Endothelial cell of umbilical vein (primary cell): ENCODE measurements at regions not wholly inside any gene's neighbourhood (a gene's known extent, or its start where the extent isn't known, plus 50 kb on each side); places are given as distances from the start of the nearest gene placed in this dataset.

Experiments
- BruUV-seq: library from RNA; stranded (reverse); fragments of 400-500 nt; replicated peaks from 2 replicates; lab custom pipeline; 2021; lab: Mats Ljungman, UMichigan
- CTCF ChIA-PET: fragments of 300-600, 350-600 bp; sonication (Branson Sonifier 250); formaldehyde crosslinking; loops from one replicate; lab custom pipeline; 2021; ENCODE audit warnings: antibody characterized with exemption, inconsistent platforms; lab: Charles Lee
- POLR2A ChIA-PET: fragments of 300-600, 350-600 bp; sonication (Branson Sonifier 250); formaldehyde crosslinking; loops from one replicate; lab custom pipeline; 2021; ENCODE audit warnings: antibody characterized with exemption, inconsistent platforms; lab: Charles Lee
- DNase-seq: peaks from one replicate; pipeline ENCODE4 v3.0.0-alpha.2; 2011; ENCODE audit warnings: low read depth, low spot score
- FAIRE-seq: peaks from 2 replicates; lab custom pipeline; 2011; peaks lifted over from hg19 to GRCh38; lab: Jason Lieb, UNC
- H2AFZ ChIP-seq: 2 replicates; pipeline ENCODE4 v1.6.0; 2012; ENCODE audit warnings: low read depth, low read length, control low read depth, inconsistent platforms
- H3K27ac ChIP-seq: 2 replicates; pipeline ENCODE4 v1.5.1; 2011; ENCODE audit warnings: low read depth, mild to moderate bottlenecking, control low read depth, low read length, moderate library complexity; ENCODE audit not compliant: insufficient read depth
- H3K27me3 ChIP-seq, 2 experiments: 2 replicates each; pipeline versions ENCODE4 v1.6.0 to v1.6.1; 2011; ENCODE audit warnings: low read length in 2 of 2, mixed read lengths in 1 of 2; ENCODE audit not compliant: control insufficient read depth in 2 of 2, insufficient read depth in 2 of 2
- H3K36me3 ChIP-seq, 2 experiments: 2 replicates in 1 of 2; 3 replicates in 1 of 2; pipeline ENCODE4 v1.5.1; 2011; ENCODE audit warnings: low read length in 2 of 2, mild to moderate bottlenecking in 1 of 2, moderate library complexity in 1 of 2; ENCODE audit not compliant: control insufficient read depth in 2 of 2, insufficient read depth in 2 of 2; ENCODE audit errors: extremely low read depth in 1 of 2
- H3K4me1 ChIP-seq: 3 replicates; pipeline ENCODE4 v1.5.1; 2011; ENCODE audit warnings: mild to moderate bottlenecking, low read length; ENCODE audit not compliant: control insufficient read depth, insufficient read depth; ENCODE audit errors: extremely low read depth
- H3K4me2 ChIP-seq: 2 replicates; pipeline ENCODE4 v1.6.1; 2011; ENCODE audit warnings: low read length, control low read depth, mixed read lengths; ENCODE audit not compliant: insufficient read depth
- H3K4me3 ChIP-seq, 3 experiments: fragments of 200-600 bp in 1 of 3; sonication (generic), shearing (Covaris generic) in 1 of 3; replicated peaks in 1 of 3; 2 replicates each; pipeline ENCODE4 v1.5.1; 2011 to 2016; ENCODE audit warnings: control low read depth in 3 of 3, low read length in 3 of 3, mild to moderate bottlenecking in 2 of 3, inconsistent platforms in 1 of 3, low read depth in 1 of 3, moderate library complexity in 1 of 3; ENCODE audit not compliant: insufficient read depth in 1 of 3
- H3K79me2 ChIP-seq: 2 replicates; pipeline ENCODE4 v1.6.0; 2012; ENCODE audit warnings: low read length, inconsistent platforms; ENCODE audit not compliant: control insufficient read depth, insufficient read depth
- H3K9ac ChIP-seq: replicated peaks from 2 replicates; pipeline ENCODE3; 2011; ENCODE audit warnings: low read length, control low read depth; ENCODE audit not compliant: insufficient read depth; ENCODE audit errors: extremely low read depth
- H3K9me1 ChIP-seq: replicated peaks from 3 replicates; pipeline ENCODE4 v1.6.0; 2011; ENCODE audit warnings: mild to moderate bottlenecking, low read length; ENCODE audit not compliant: control insufficient read depth, insufficient read depth; ENCODE audit errors: extremely low read depth
- H3K9me3 ChIP-seq: replicated peaks from 2 replicates; pipeline ENCODE4 v1.5.1; 2012; ENCODE audit warnings: low read length, inconsistent platforms; ENCODE audit not compliant: control insufficient read depth, insufficient read depth
- H4K20me1 ChIP-seq: replicated peaks from 2 replicates; pipeline ENCODE3; 2011; ENCODE audit warnings: mild to moderate bottlenecking, low read length; ENCODE audit not compliant: control insufficient read depth, insufficient read depth; ENCODE audit errors: extremely low read depth
- CTCF ChIP-seq, 2 donors: IDR thresholded peaks; 1 replicate in 1 of 2; 2 replicates in 1 of 2; pipeline ENCODE4 v1.5.1; 2011; ENCODE audit warnings: low read length in 2 of 2, mild to moderate bottlenecking in 2 of 2, moderate library complexity in 2 of 2, control low read depth in 1 of 2, inconsistent platforms in 1 of 2, low read depth in 1 of 2; ENCODE audit not compliant: insufficient read depth in 1 of 2; ENCODE audit errors: extremely low read depth in 1 of 2
- EZH2 ChIP-seq: IDR thresholded peaks from 2 replicates; pipeline ENCODE4 v1.6.1; 2012; ENCODE audit warnings: borderline replicate concordance, low read depth, mild to moderate bottlenecking, moderate library complexity, low read length, inconsistent platforms; ENCODE audit not compliant: severe bottlenecking
- FOS ChIP-seq: IDR thresholded peaks from 2 replicates; pipeline ENCODE4 v1.6.1; 2011; ENCODE audit warnings: mild to moderate bottlenecking, low read length, moderate library complexity, borderline replicate concordance; ENCODE audit not compliant: insufficient read depth
- GATA2 ChIP-seq: IDR thresholded peaks from 2 replicates; pipeline ENCODE4 v1.7.0; 2011; ENCODE audit warnings: low read depth, mild to moderate bottlenecking, moderate library complexity, mixed read lengths, low read length; ENCODE audit not compliant: insufficient read length, insufficient read depth
- JUN ChIP-seq: IDR thresholded peaks from 2 replicates; pipeline ENCODE4 v1.6.1; 2011; ENCODE audit warnings: borderline replicate concordance, low read depth; ENCODE audit not compliant: insufficient read length, insufficient read depth
- MAX ChIP-seq: IDR thresholded peaks from 2 replicates; pipeline ENCODE4 v1.6.1; 2011; ENCODE audit not compliant: insufficient read depth, insufficient read length
- MYC ChIP-seq: IDR thresholded peaks from one replicate; pipeline ENCODE4 v1.6.1; 2011; ENCODE audit warnings: mild to moderate bottlenecking, low read depth, low read length
- POLR2A ChIP-seq: IDR thresholded peaks from 2 replicates; pipeline ENCODE4 v1.6.1; 2012; ENCODE audit warnings: low read depth, mild to moderate bottlenecking, control low read depth, low read length
- POLR2AphosphoS5 ChIP-seq: IDR thresholded peaks from 2 replicates; pipeline ENCODE4 v1.6.1; 2012; ENCODE audit warnings: low read depth, mild to moderate bottlenecking, control low read depth, low read length, moderate library complexity; ENCODE audit not compliant: insufficient read depth
- dilution Hi-C: fragments of 300-500 bp; cut with MboI; formaldehyde crosslinking; loops from one replicate; pipeline ENCODE4 v1.15.0; 2019; ENCODE audit warnings: low sequenced_read_pairs; ENCODE audit not compliant: extremely low pct_ligation_motif_present
- intact Hi-C: fragments of 100-400 bp; cut with micrococcal nuclease; formaldehyde crosslinking; loops from one replicate; pipeline ENCODE4 v1.10.0; 2022

DNA sequence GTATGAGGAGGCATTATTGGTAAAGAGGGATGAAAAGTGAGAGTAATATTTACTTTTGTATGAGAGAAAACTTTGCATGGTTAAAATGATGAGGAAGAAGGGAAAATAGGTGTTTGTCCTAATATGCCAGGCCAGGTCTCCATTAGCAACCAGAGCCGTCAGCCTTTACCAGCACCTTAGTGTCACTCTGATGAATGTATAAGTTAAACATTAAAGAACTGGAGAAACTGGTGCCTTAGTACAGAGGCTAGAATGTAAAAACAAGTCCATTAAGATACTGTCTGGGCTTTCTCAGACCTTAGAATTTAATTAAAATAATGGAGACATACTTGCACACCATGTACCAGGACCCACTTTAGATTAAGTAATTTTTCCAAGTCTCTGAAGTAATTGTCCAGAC is 222.3 kb downstream of the FAM47A start:
- Histone ChIP-seq H3K4me2 (no peak overlapping the region), H2AFZ (no peak overlapping the region), H3K27me3 (no peaks in the 10 kb centered on the region), H3K4me3 (no peak overlapping the region), H3K9me3 (no peaks in the 10 kb centered on the region), H3K9me1 (no peaks in the 10 kb centered on the region), H3K79me2 (no peaks in the 10 kb centered on the region), H3K9ac (no peak overlapping the region), H3K36me3 (no peaks in the 10 kb centered on the region), H4K20me1 (no peaks in the 10 kb centered on the region), H3K27ac (no peak overlapping the region), H3K4me1 (no peaks in the 10 kb centered on the region)
- dilution Hi-C loops = no loop called here
- no peak for DNase-seq
- no peak for FAIRE-seq
- BruUV-seq = no TSS peak
- ChIA-PET POLR2A (no interaction called here), CTCF (no interaction called here)
- TF ChIP-seq FOS = no peak
- no peak for TF ChIP-seq MAX
- TF ChIP-seq POLR2A = no peak
- no peak for TF ChIP-seq GATA2
- TF ChIP-seq CTCF (IDR thresholded peaks at IDR 0.05; ENCODE audit: extremely low read depth in 1 of 2, insufficient read depth in 1 of 2, low read depth in 1 of 2, low read length in 2 of 2) = no peak
- no peak for TF ChIP-seq EZH2
- TF ChIP-seq JUN = no peak
- TF ChIP-seq MYC = no peak
- TF ChIP-seq POLR2AphosphoS5 = no peak
- intact Hi-C loops = no loop called here
